GM12878 (cell line): ENCODE measurements at regions not wholly inside any gene's neighbourhood (a gene's known extent, or its start where the extent isn't known, plus 50 kb on each side); places are given as distances from the start of the nearest gene placed in this dataset.

Experiments
- ATAC-seq: fragments of 200-7000 bp; cut with Tn5 transposase; 3 replicates; pipeline ENCODE4 v1.9.1; 2020; ENCODE audit warnings: mild to moderate bottlenecking, moderate library complexity
- BruUV-seq: library from RNA; stranded (reverse); fragments of 400-500 nt; replicated peaks from 2 replicates; lab custom pipeline; 2021; lab: Mats Ljungman, UMichigan
- CTCF ChIA-PET: fragments of 300-600 bp; sonication (Branson Sonifier 250); formaldehyde crosslinking; extraction: SDS; loops from one replicate; lab custom pipeline; 2021; ENCODE audit warnings: inconsistent platforms; lab: Yijun Ruan, JAX
- POLR2A ChIA-PET: fragments of 350-600 bp; formaldehyde crosslinking; extraction: SDS; loops from one replicate; lab custom pipeline; 2021; ENCODE audit warnings: inconsistent platforms; lab: Charles Lee
- RAD21 ChIA-PET: fragments of 300-600 bp; sonication (Branson Sonifier 250); formaldehyde crosslinking; loops from one replicate; lab custom pipeline; 2023; ENCODE audit warnings: antibody characterized with exemption; ENCODE audit not compliant: unreplicated experiment; lab: Charles Lee
- SMC1A ChIA-PET: fragments of 300-600 bp; sonication (Branson Sonifier 250); formaldehyde crosslinking; loops from one replicate; lab custom pipeline; 2023; ENCODE audit not compliant: unreplicated experiment, uncharacterized antibody; lab: Charles Lee
- DNase-seq: peaks from one replicate; pipeline ENCODE4 v3.0.0-alpha.2; 2011; ENCODE audit warnings: low read depth, low spot score
- FAIRE-seq: peaks from 3 replicates; lab custom pipeline; 2011; peaks lifted over from hg19 to GRCh38; lab: Jason Lieb, UNC
- H2AFZ ChIP-seq: 2 replicates; pipeline ENCODE4 v1.6.0; 2011; ENCODE audit warnings: low read depth, low read length, control low read depth; ENCODE audit not compliant: control insufficient read depth
- H3K27ac ChIP-seq: 2 replicates; pipeline ENCODE4 v1.5.1; 2011; ENCODE audit warnings: control low read depth; ENCODE audit not compliant: control insufficient read depth, insufficient read depth
- H3K27me3 ChIP-seq, 2 experiments: replicated peaks in 1 of 2; 2 replicates each; pipeline versions ENCODE4 v1.6.0 to v1.6.1; 2011; ENCODE audit warnings: low read length in 1 of 2; ENCODE audit not compliant: control insufficient read depth in 2 of 2, insufficient read depth in 2 of 2
- H3K36me3 ChIP-seq, 2 experiments: 2 replicates each; pipeline ENCODE4 v1.5.1; 2011; ENCODE audit warnings: low read length in 1 of 2; ENCODE audit not compliant: control insufficient read depth in 2 of 2, insufficient read depth in 2 of 2
- H3K4me1 ChIP-seq: 2 replicates; pipeline ENCODE4 v1.6.1; 2011; ENCODE audit warnings: mild to moderate bottlenecking, low read length, moderate library complexity, mixed read lengths; ENCODE audit not compliant: control insufficient read depth, insufficient read depth
- H3K4me2 ChIP-seq: 2 replicates; pipeline ENCODE4 v1.6.0; 2011; ENCODE audit warnings: control low read depth; ENCODE audit not compliant: control insufficient read depth, insufficient read depth
- H3K4me3 ChIP-seq: fragments of 200-600 bp; sonication (generic); 2 replicates; pipeline ENCODE4 v1.5.1; 2016
- H3K79me2 ChIP-seq: 2 replicates; pipeline ENCODE4 v1.6.0; 2011; ENCODE audit warnings: low read length; ENCODE audit not compliant: control insufficient read depth, insufficient read depth
- H3K9ac ChIP-seq: 2 replicates; pipeline ENCODE4 v1.8.0; 2011; ENCODE audit warnings: low read length, control low read depth, mixed read lengths; ENCODE audit not compliant: control insufficient read depth, insufficient read depth
- H3K9me3 ChIP-seq: replicated peaks from 3 replicates; pipeline ENCODE4 v1.5.1; 2011; ENCODE audit warnings: mild to moderate bottlenecking, low read length; ENCODE audit not compliant: control insufficient read depth, insufficient read depth
- H4K20me1 ChIP-seq: 2 replicates; pipeline ENCODE4 v1.6.0; 2011; ENCODE audit not compliant: control insufficient read depth, insufficient read depth
- CHD1 ChIP-seq: IDR thresholded peaks from 2 replicates; pipeline ENCODE4 v1.6.1; 2012; ENCODE audit warnings: low read depth, low read length, improper control_type of control experiment
- FOXM1 ChIP-seq: IDR thresholded peaks from 2 replicates; pipeline ENCODE4 v1.6.1; 2012; ENCODE audit warnings: low read depth, mild to moderate bottlenecking, inconsistent platforms, low read length, moderate library complexity
- HCFC1 ChIP-seq: fragments of 150-350 bp; IDR thresholded peaks from 2 replicates; pipeline ENCODE4 v1.6.1; 2014; ENCODE audit warnings: low read length
- IRF5 ChIP-seq: fragments of 450-650 bp; IDR thresholded peaks from 2 replicates; pipeline ENCODE4 v1.6.1; 2017; ENCODE audit warnings: borderline replicate concordance
- KDM1A ChIP-seq: fragments of 200-600 bp; sonication (generic); IDR thresholded peaks from 2 replicates; pipeline ENCODE4 v1.6.1; 2016; ENCODE audit warnings: borderline replicate concordance
- NFXL1 ChIP-seq: fragments of 450-650 bp; IDR thresholded peaks from 2 replicates; pipeline ENCODE4 v1.6.1; 2017; ENCODE audit warnings: antibody characterized with exemption, mild to moderate bottlenecking, borderline replicate concordance
- PKNOX1 ChIP-seq: fragments of 450-650 bp; IDR thresholded peaks from 2 replicates; pipeline ENCODE4 v1.6.1; 2016; ENCODE audit warnings: mild to moderate bottlenecking
- SP1 ChIP-seq: IDR thresholded peaks from one replicate; pipeline ENCODE4 v1.6.1; 2011; ENCODE audit warnings: low read depth, low read length
- USF1 ChIP-seq: IDR thresholded peaks from 2 replicates; pipeline ENCODE4 v1.6.1; 2011; ENCODE audit warnings: borderline replicate concordance, low read depth, mild to moderate bottlenecking, moderate library complexity, mixed read lengths, low read length; ENCODE audit not compliant: insufficient read depth; ENCODE audit errors: extremely low read length
- YBX1 ChIP-seq: fragments of 450-650 bp; IDR thresholded peaks from 2 replicates; pipeline ENCODE4 v1.6.1; 2016; ENCODE audit warnings: antibody characterized with exemption
- ZBTB11 ChIP-seq: fragments of 450-650 bp; formaldehyde crosslinking; IDR thresholded peaks from 2 replicates; pipeline ENCODE4 v1.5.0; 2022; ENCODE audit warnings: mild to moderate bottlenecking, missing genetic modification characterization
- WGBS: methylation state at CpG from one replicate; pipeline ENCODE4 v1.1.6; 2016; ENCODE audit warnings: low lambda C conversion rate; ENCODE audit not compliant: insufficient replicate concordance, insufficient coverage; ENCODE audit errors: missing lambda C conversion rate; 5-methylcytosine and 5-hydroxymethylcytosine counted together
- in situ Hi-C: fragments of 300-500 bp; cut with MboI; formaldehyde crosslinking; loops from 9 replicates; pipeline ENCODE4 v1.14.3; 2018; ENCODE audit warnings: mixed read lengths
- intact Hi-C: fragments of 100-400 bp; cut with micrococcal nuclease; formaldehyde crosslinking; loops from one replicate; pipeline ENCODE4 v1.14.2; 2022; ENCODE audit not compliant: unreplicated experiment

- ChIA-PET SMC1A (interaction anchor here (0.9 to 3.5 kb wide), 6 partner anchors 9 to 73 kb away, joined by 3 to 16 read pairs (median 4); no protein-coding TSS in a partner anchor), POLR2A (interaction anchor here (1.4 kb wide), 1 partner anchor 12 kb away, joined by 3 read pairs; no protein-coding TSS in a partner anchor)
- in situ Hi-C loops = no loop called here
- ATAC-seq = peak; percentile 57
- WGBS = 7% methylated on average over 4 of the region's 4 CpGs
- H2AFZ ChIP-seq = no peak overlapping the region
- H3K9ac ChIP-seq = no peak overlapping the region
- no TSS peak for BruUV-seq
- no peaks in the 10 kb centered on the region for H3K9me3 ChIP-seq
- H3K4me2 ChIP-seq = no peak overlapping the region
- H3K36me3 ChIP-seq = no peaks in the 10 kb centered on the region
- no peak overlapping the region for H3K27ac ChIP-seq
- TF ChIP-seq FOXM1 (no peak), SP1 (no peak), HCFC1 (no peak), YBX1 (no peak), CHD1 (no peak), ZBTB11 (no peak), IRF5 (no peak), NFXL1 (no peak), PKNOX1 (no peak), USF1 (no peak), KDM1A (no peak)
- TF ChIP-seq, all 136 proteins: peak for 0
- H4K20me1 ChIP-seq = no peaks in the 10 kb centered on the region
- H3K4me3 ChIP-seq = no peak overlapping the region
- ChIA-PET CTCF (interaction anchor here (1.4 kb wide), 1 partner anchor 9 kb away, joined by 6 read pairs; no protein-coding TSS in a partner anchor), RAD21 (interaction anchor here (1.3 kb wide), 1 partner anchor 17 kb away, joined by 4 read pairs; no protein-coding TSS in a partner anchor)
- no peaks in the 10 kb centered on the region for H3K79me2 ChIP-seq
- H3K27me3 ChIP-seq = no peaks in the 10 kb centered on the region; a peak in 1 of 4 replicates
- DNase-seq (no peak), FAIRE-seq (no peak)
- intact Hi-C loops = no loop called here
- H3K4me1 ChIP-seq = no peaks in the 10 kb centered on the region
Observed at GRCh38 chr18:64253222-64253621, 104.3 kb upstream of the LINC00305 start.
